NCI-H1436 treated with DMSO at 0.1 percent for 48 hours (cell line): ENCODE measurements at regions not wholly inside any gene's neighbourhood (a gene's known extent, or its start where the extent isn't known, plus 50 kb on each side); places are given as distances from the start of the nearest gene placed in this dataset.
A peak's percentile ranks its signal among the peaks of the same experiment; 100 is the strongest.

Source experiments
- DNase-seq: peaks from one replicate; lab custom pipeline; 2025; lab: John Stamatoyannopoulos, UW

DNA sequence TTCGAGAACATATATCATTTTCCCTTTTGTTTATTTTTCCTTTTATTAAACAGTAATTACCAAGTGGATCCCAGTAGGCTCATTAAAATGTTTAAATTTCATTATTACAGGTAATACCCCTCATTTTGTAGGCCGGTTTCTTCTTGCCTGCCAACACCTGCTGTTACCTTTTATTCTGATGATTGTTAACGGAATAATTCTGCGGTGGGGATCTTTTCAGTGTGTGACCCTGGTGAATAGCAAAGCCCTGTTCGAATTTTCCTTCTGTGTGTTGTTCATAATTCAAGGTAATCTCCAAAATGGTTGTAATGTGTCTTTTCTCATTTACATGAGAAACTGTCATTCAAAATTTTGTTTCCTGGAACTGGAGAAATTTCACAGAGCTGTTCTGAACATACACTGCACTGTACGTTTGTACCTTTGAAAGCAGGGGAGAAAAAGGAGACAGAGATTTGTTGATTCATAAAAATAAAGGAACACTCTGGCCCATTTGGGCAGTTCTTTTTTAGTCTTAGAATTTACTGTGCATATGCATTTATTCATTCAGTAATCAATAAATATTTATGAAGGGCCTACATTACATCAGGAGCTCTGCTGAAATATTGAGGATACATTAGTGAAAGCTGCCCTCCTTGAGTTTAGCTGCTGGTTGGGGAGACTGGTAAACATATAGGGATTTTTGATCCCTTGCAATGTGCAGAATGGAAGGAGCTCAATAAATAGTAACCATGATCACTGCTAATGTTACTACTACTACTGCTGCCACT, 502.0 kb downstream of the QKI start:
- peak; percentile 78 for DNase-seq

DNA sequence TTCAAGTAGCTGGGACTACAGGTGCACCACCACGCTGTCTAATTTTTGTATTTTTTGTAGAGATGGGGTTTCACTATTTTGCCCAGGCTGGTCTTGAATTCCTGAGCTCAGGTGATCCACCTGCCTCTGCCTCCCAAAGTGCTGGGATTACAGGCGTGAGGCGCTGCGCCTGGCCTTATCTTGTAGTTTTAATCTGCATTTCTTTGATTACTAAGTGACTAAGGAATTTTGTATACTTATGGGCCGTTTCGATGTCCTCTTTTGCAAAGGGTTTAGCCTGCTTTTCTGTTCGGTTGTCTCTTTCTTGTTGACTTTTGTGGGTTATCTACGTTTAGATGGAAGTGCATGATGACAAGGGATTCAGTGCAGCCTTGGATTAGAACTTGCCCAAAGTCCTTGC, 500.6 kb downstream of the QKI start:
- DNase-seq: no peak

DNA sequence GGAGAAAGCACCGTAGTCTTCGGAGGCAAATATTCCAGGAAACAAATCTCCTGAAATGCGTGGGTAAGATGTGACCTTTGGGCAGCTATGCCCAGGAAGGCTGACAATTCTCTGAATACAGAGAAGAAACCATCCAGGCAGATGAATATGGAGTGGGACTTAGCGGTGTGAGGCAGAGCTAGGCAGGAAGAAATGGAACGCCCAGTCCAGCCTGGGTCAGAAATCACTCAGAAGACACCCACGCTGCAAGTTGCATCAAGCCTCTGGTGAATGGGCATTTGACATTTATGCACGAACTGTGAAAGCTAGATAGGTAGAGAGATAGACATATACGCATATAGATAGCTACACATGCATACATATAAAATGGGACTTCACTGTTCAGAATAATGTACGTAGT, 498.5 kb downstream of the QKI start:
- DNase-seq: no peak

DNA sequence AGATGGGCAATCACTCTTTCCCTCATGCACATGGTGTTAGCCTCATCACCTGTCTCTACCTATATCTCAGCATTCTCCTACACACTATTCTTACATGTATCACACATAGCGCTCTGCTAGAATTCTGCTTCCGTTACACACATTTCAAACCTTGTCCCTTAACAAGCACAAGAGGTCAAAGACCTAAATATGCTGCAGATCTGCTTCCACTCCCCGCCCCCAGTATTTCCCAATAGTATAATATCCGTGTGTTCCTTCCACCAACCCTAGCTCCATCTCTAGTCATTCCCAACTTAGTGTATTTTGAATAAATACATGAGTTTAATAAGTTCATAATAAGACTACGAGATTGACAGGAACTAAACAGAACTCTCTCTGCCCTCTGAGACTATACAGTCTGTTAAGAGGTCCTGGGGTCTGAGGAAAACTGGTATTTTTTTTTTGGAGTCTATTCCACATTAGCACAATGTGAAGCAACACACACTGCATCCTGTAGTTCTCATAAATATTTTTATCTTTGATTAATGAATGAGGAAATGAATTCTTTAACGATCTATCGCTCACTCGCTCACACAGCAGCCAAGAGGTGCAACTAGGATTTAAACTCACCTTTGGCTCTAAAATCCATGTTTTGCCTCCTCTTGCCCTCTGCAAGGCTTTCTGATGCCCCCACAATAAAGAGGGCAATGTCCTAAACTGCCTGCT, 491.6 kb downstream of the QKI start:
- DNase-seq: no peak

DNA sequence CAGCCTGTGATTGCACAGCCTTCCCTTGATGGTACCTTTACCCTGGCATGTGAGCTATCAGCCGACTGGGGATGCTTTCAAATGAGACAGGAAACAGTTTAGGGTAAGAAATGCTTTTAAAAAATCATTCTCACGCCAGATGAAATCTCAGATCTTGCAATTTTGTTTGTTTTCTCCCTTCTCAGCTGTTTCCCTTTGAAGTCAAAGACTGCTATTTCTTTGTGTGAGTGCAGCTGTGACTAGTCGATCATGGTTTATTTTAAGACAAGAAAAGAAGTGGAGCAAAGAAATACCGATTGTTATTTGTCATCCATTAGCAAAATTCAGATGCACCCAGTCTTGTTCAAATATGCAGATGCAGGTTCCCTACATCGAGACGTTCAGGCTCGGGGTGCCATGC, 489.7 kb downstream of the QKI start:
- DNase-seq: no peak

DNA sequence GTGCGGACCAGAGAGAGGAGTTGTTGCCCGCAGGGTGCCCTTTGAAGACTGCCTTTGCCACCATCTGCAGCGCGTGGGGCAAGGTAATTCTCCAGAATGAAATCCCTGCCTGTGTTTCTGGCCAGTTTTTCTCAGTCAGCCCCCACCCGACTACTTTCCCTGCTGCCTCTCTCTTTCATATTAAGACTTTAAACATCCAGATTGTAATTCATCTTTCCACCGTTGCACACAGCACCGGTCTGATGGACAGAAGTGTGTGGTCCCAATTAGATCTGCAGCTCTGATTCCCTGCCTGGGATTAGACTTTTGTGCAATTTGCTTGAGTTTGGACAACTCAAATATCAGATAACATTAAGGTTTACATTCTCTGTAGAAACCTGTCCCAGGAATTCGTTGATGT, 489.0 kb downstream of the QKI start:
- DNase-seq: no peak

DNA sequence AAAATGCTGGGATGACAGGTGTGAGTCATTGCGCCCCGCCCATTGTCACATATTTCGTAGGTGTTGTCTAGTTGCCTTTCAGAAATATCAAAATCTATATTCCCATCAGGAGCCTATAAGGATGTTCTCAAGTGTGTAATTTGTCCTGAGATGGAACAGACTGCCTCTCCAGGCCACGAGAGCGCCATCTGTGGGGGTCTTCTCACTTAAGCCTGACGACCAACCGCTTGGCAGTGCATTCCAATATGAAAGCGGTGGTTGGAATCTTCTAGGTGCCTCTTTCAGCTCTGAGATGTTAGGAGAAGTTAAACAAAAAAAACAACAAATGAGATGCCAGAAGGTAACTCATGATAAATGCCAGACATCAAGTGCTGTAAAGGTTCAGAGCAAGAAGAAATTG, 488.5 kb downstream of the QKI start:
- DNase-seq: no peak

DNA sequence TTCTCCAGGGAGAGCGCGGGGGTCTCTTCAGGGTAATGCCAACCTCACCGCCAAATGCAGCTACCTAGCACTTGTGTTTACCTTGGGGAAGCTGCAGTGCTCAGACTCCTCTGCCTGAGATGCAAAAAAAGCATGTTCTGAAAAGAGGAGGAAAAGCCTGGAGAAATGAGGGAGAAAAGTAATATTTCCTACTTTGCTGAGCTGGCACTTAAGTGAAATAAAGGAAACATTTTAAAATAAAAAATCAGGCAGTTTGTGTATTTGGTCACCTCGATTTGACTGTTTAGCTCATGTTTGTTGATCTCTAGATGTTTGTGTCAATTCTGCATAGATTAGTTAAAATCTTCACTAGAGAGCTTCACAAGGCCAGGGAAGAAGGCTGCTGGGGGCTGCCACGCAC, 487.2 kb downstream of the QKI start:
- DNase-seq: no peak

DNA sequence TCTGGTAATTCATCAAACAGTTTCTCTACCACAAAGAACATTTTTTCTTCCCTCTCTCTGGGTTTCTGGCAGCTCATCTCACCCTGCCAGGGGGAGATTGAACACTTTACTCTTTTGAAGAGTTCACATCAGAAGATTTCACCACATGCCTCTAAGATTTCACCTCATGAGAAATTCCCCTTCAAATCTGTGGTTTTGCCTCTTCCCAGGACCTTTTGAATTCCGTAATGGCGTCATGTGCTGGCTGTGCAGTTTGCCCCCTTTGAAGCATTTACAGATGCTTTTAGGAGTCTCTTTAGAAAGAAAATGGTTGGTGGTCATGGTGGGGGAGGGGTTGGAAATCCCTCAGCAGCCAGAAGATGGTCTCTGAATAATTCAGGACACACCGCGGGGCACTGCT, 486.1 kb downstream of the QKI start:
- DNase-seq: no peak

DNA sequence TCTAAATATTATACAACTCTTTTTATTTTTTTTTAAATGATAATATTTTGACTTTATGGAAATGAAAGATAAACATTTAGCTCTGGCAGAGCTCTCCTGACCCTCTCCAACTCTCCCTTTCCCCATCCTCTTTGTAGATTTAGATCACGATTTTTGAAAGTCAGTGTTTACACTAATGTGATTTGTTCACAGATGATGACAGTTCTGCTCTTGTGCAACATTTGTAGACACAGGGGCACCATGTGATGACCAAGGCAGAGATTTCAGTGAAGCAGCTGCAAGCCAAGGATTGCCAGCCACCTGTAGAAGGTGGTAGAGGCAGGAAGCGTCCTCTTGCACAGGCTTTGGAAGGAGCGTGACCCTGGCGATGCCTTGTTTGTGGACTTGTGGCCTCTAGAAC, 483.2 kb downstream of the QKI start:
- no peak for DNase-seq

DNA sequence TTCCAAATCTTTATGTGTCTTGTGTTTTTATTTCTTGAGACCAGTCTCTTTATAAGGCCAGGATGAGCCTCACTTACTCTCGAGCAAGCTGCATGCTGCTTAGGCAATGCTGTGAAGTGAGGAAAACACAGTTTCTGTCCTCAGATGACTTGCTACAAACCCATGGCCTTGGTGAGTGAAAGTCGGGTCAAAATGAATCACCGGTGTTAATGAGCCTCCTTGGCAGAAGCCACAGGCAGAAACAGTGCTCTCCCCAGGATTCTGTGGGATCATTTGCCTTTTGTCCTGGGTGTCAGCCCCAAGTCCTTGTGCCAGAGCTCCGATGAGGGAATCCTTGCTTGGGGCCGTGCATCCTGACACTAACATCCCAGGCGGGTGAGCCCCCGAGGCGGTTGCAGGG, 482.5 kb downstream of the QKI start:
- no peak for DNase-seq

DNA sequence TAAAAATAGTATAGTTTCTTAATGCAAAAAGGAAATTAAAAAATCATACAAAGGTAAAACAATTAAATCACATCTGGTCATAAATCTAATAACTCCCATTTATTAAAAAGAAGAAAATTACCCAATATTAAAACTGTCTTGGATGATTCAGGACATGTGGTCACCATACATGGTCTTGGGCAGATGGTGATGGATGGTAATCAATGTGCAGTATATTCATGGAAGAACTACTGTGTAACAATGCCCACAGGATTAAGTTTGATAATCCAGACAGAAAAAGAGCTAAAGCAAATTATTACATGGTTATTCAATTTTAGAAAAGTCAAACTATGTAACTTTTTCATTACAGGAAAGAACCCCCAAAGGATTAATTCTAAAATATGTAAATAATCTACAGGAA, 480.6 kb downstream of the QKI start:
- no peak for DNase-seq

DNA sequence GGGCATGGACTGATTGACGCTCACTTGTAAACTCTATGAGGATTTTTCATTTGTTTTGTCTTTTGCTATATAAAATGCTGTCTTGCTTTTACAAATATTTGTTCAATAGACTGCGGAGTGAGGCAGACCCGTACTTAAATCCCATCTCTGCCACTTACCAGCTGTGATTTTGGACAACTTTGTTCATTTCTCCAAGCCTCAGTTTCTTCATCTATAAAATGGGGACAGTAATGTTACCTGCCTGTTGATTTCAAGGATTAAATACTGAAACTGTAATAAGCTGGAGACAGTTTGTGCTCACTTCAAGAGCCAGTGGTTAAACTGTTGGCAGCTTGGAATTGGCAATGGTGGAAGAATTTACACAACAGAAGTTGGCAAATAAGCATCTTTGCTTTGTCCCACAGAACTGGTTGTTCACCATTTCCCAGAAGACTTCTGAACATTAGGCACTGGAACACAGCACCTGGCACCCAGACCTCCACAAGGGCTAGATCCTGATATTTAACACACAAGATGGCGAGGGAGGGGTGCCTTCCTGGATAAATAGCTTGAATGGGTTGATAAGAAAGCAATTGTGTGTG, 479.2 kb downstream of the QKI start:
- DNase-seq: no peak

DNA sequence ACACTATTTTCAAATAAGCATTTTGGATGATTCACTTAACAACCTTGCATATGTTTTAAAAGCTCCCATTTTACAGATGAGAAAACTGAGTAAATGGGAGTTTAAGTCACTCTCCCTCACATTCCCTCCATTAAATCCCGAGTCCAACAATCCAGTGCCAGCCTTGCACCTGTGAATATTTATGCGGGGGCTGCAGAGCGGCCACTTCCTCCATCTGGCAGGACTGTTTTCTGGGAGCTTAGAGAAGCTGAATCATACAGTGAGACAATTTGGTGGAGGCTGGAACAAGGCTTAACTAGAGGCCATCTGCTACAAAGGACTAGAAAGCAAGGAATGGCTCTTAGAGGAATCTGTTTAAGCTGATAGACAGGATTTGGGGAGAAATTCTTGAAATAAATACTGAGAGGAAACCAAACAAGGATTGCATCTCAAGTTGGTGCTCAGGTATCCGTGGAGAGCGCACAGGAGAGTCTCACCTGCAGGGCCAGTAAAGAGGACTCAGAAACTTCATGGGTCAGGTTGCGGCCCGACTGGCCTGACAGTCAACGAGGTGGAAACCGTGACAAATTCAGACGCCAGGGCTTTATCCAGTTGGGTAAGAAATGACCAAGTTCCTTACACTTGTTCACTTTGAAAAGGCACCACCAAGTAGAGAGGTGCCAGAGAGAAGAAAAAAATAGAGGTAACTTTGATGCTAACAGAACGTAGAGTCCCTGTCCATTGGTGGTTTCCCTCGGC, 478.5 kb downstream of the QKI start:
- DNase-seq: no peak

DNA sequence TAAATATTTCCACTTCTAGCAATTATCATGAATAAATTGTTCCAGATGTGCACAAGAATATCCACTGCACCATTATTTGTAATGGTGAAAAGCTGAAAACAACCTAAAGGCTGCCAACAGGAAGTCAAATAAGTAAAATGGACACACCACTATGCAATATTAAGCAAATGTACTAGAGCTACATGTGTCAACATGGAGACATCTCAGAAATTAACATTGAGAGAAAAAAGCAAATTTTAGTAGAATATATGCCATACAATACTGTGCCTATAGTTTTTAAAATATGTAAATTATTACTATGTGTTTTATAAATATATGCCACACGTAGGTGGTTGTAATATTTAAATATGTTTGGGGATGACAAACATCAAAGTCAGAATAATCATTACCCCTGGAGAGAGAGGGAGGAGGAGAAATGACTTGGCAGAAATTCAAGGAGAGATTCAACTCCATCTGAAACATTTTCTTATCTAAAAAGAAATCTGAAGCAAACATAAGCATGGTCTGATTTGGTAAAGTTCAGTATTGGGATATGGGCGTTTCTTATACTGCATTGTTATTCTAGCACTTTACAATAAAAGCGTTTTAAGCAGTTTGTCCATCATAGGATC, 475.5 kb downstream of the QKI start:
- DNase-seq: no peak

DNA sequence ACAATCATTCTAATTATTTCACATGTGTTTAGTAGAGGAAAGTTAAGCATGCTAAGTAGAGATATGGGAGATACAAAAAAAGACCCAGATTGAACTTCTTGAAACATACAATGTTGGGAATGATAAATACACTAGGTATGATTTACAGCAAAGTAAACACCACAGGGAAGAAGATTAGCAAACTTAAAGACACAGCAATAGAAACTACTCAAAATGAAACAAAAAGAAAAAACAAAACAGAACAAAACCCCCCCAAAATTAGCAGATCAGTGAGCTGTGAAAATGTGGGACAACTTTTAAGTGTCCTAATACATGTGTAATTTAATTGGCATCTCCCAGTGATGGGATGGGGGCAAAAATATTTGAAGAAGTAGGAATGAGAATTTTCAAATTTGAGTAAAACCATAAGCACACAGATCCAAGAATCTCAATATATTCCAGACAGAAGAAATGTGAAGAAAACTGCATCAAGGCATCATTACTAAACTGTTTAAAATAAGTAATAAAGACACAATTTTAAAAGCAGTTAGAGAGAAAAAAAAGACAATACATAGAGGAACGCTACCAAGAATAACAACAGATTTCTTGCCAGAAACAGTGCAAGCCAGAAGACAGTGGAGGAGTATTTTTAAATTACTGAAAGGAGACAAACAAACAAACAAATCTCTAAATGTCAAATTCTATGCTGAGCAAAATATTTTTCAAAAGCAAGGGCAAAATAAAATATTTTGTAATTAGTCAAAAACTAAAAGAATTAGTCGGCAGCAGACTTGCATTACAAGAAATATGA, 473.7 kb downstream of the QKI start:
- DNase-seq: no peak

DNA sequence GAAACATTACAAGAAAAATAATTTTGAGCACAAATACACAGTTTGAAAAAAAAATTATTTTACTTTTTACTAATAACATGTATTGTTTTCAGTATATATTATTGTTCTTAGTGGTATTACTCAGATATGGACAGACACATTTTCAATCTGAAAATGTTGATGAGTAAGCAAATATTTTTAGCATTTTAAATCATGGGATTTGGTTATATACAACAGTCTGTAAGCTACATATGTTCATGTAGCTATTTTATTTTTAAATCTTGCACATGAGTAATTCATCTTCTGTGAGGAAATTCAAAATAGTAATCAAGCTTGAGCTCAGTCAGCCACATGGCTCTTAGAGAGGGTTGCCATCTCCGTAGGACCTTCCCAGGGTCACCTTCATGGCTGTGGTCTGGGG, 471.9 kb downstream of the QKI start:
- no peak for DNase-seq

DNA sequence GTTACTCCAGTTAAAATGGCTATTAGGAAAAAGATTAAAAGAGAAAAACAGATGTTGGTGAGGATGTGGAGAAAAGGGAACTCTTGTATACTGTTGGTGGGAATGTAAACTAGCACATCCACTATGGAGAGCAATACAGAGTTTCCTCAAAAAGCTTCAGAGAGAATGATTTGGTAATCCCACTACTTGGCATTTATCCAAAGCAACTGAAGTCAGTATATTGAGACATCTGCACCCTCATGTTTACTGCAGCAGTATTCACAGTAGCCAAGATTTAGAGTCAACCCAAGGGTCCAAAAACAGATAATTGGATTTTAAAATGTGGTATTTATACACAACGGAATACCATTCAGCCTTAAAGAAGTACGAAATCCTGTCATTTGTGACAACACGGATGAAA, 469.5 kb downstream of the QKI start:
- DNase-seq: no peak

DNA sequence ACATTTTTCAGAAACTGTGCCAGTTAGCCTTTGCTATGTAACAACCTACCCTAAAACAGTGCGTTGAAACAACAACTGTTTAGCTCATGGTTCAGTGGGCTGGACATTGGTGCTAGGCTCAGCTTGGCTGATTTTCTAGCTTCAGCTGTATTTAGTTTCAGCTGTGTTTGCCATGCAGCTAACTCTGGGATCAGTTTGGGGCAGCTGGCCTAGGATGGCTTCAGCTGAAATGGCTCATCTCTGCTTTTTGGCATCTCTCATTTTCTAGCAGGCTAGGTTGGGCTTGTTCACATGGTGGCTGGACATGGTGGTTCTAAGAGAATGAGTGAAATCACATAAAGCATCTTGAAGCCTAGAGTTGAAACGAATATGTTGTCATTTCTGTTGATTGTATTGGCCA, 464.2 kb downstream of the QKI start:
- DNase-seq: no peak

DNA sequence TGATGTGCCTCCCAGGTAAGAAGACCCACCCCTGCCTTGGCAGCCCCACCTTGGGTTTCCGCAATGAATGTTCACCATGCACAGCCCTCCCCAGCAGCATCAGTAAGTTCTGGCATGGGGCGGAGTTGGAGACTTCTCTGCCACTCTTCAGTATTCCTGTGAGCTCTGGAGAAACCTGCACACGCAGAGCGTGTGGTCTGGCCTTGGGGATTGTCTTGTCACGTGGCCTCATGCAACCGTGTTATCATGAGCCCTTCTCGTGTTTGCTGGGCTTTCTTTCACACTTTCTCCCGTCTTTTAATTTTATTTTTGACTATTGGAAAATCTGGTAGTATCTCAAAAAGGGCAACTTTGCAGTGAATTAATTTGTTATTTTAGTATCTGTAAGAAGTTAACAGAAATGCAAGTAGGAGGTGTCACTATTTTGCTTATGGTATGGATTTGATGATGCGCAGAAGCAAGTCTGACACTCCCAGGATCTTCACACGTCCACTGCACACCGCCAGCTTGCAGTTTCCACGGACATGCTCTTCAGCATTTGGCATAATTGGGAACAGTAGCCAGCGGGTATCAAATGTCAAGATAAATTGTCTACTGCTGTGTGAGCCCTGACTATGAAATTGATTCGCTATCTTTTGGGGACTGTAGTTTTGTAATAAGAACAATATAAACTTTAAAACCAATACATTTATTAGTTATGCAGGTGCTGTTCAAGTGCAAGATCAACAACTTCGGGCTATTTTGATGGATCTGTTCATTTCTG, 463.5 kb downstream of the QKI start:
- no peak for DNase-seq

DNA sequence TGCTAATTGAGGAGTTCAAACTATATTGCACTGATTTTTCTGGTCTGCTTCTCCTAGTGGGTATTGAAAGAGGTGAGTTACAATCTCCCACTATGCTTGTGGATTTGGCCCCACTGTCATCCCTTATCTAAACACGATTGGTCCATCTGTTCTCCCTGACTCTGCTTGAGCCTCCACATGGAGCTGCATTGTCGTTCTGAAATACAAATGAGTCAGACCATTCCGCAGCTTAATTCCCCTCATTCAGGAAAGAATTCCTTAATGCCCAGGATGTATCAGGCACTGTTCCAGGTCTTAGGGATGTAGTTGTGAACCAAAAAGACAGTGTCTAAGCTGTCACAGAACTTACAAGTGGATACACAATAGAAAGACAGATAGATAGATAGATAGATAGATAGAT, 461.9 kb downstream of the QKI start:
- no peak for DNase-seq
